NCI-H2196 (cell line): ENCODE measurements at regions not wholly inside any gene's neighbourhood (a gene's known extent, or its start where the extent isn't known, plus 50 kb on each side); places are given as distances from the start of the nearest gene placed in this dataset.

Experiments
- DNase-seq: peaks from one replicate; lab custom pipeline; 2025; ENCODE audit not compliant: unreplicated experiment; lab: John Stamatoyannopoulos, UW

- no peak for DNase-seq
Measured at GRCh38 chr2:42849311-42849710, 56.9 kb upstream of the HAAO start.

GRCh38 chr2:42848726-42849290 is 56.4 kb upstream of the HAAO start:
- no peak for DNase-seq

DNA sequence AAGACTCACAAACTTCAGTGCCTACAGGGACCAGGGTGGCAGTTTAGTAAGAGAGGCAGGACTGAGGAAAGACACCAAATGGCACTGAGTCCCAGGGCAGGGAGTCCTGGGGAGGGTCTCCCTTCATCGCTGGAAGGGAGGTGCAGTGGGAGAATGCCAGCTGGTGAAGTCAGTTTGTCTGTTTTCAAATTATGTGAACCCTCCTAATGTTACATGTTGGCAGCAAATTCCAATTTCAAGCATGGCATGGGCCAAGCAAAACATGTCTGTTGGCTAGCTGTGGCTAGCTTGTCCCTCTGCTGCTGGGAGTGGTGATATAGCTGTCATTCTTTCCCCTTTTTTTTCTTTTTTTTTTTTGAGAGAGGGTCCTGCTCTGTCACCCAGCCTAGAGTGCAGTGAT is 55.9 kb upstream of the HAAO start:
- no peak for DNase-seq

- no peak for DNase-seq
Measured at GRCh38 chr2:42847596-42848151, 55.3 kb upstream of the HAAO start.

- no peak for DNase-seq
Measured at GRCh38 chr2:42846932-42847595, 54.7 kb upstream of the HAAO start.

- no peak for DNase-seq
Measured at GRCh38 chr2:42846026-42846425, 53.6 kb upstream of the HAAO start.

- DNase-seq = no peak
Measured at GRCh38 chr2:42844901-42845821, 52.8 kb upstream of the HAAO start.

DNA sequence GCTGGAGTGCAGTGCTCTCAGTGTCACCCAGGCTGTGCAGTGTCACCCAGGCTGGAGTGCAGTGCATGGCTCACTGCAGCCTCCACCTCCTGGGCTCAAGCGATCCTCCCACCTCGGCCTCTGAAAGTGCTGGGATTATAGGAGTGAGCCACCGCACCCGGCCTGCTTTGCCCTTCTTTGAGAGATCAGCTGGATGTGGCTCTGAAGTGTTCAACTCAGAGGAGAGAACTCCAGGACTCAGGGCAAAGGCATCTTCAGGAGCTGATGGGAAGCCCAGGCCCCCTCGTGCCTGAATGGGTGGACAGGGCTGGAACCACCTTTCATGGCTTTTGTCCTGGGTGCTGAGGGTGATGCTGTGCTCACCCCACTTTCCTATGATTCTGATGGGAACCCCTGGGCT is 52.0 kb upstream of the HAAO start:
- DNase-seq = no peak

DNA sequence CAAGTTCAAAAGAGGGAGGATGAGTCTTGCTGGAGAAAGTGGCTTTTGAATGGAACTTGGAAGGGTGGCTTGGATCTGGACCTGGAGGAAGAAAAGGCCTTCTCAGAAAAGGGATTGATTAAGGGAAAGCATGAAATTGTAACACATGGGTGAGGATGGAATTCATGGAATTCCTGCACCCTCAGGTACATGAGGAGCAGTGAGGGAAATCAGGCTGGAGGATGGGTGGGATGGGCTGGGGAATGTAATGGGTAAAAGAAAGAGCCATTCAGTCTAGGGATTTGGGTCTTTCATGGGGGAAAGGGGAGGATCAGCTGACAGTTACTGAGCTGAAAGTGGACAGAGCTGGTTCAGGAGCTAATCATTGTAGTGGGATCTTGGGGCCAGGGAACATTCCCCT is 51.2 kb upstream of the HAAO start:
- no peak for DNase-seq

DNA sequence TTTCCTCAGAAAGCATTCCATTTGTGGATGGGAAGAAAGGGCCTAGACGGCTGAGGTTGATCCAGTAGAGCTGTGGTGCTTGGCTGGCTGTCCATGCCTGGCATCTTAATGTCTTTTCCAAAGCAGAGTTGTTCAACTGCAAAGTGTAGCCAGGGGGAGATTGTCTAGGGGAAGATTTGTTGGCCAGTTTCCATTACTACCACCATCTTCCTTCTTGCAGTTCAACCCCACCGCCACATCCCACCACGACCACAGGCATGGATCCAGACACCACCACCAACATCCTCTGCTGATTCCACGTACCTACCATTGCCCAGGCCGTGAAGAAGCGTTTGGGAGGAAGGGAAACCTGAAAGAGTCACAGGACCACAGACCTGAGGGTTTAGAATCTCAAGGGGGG is 50.7 kb upstream of the HAAO start:
- no peak for DNase-seq

- no peak for DNase-seq
Measured at GRCh38 chr2:42842466-42842865, 50.1 kb upstream of the HAAO start.
